ENCODE measurements at regions not wholly inside any gene's neighbourhood (a gene's known extent, or its start where the extent isn't known, plus 50 kb on each side); places are given as distances from the start of the nearest gene placed in this dataset.

DNA sequence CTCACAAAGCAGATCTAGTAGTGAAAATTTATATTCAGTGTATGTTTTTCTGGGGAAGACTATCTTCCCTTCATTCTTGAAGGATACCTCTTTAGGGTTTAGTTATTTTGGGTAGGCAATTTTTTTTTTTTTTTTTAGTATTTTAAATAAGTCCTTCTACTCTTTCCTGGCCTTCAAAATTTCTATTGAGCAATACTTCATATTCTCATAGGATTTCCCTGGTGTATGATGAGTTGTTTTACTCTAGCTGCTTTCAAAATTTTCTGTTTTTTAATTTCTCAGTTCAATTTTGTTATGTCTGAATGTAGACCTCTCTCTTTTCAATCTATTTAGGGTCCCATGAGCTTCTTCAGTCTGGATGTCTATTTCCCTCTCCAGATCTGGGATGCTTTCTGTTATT is 74.3 kb upstream of the PLSCR4 start:
- no TSS peak for BruUV-seq (replicated peaks)
- H3K27ac ChIP-seq (ENCODE audit: low read depth, low read length, poor library complexity, severe bottlenecking) = no peak overlapping the region
- no peaks in the 10 kb centered on the region for H3K4me1 ChIP-seq (ENCODE audit: insufficient read depth, low read length, poor library complexity, severe bottlenecking)
- no peaks in the 10 kb centered on the region for H3K79me2 ChIP-seq (ENCODE audit: insufficient read depth, low read depth, low read length)
- TF ChIP-seq EZH2phosphoT487 (IDR thresholded peaks at IDR 0.05; ENCODE audit: borderline replicate concordance, low read depth, low read length) = no peak
- TF ChIP-seq, protein P1, sequence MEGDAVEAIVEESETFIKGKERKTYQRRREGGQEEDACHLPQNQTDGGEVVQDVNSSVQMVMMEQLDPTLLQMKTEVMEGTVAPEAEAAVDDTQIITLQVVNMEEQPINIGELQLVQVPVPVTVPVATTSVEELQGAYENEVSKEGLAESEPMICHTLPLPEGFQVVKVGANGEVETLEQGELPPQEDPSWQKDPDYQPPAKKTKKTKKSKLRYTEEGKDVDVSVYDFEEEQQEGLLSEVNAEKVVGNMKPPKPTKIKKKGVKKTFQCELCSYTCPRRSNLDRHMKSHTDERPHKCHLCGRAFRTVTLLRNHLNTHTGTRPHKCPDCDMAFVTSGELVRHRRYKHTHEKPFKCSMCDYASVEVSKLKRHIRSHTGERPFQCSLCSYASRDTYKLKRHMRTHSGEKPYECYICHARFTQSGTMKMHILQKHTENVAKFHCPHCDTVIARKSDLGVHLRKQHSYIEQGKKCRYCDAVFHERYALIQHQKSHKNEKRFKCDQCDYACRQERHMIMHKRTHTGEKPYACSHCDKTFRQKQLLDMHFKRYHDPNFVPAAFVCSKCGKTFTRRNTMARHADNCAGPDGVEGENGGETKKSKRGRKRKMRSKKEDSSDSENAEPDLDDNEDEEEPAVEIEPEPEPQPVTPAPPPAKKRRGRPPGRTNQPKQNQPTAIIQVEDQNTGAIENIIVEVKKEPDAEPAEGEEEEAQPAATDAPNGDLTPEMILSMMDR (conservative IDR thresholded peaks at IDR 0.05; ENCODE audit: low read length) = no peak
- DNase-seq (ENCODE audit: low spot score) = no peak
- H3K9me3 ChIP-seq (ENCODE audit: low read length) = no peaks in the 10 kb centered on the region
- no peak overlapping the region for H3K4me3 ChIP-seq (ENCODE audit: low read depth, low read length, poor library complexity, severe bottlenecking)
- H2AFZ ChIP-seq (ENCODE audit: low read length) = no peak overlapping the region
- H4K20me1 ChIP-seq (ENCODE audit: insufficient read depth, low read length) = no peaks in the 10 kb centered on the region
- CTCF ChIA-PET (ENCODE audit: unreplicated experiment) = no interaction called here
- H3K9me2 ChIP-seq (ENCODE audit: insufficient read depth, low read length) = no peaks in the 10 kb centered on the region
- POLR2A ChIA-PET = interaction anchor here (0.6 kb wide), 1 partner anchor 448 kb away, joined by 3 read pairs; no protein-coding TSS in a partner anchor
- intact Hi-C loops (cut with micrococcal nuclease; ENCODE audit: unreplicated experiment) = no loop called here
- no peak overlapping the region for H3K4me2 ChIP-seq (ENCODE audit: low read length)
- H3K36me3 ChIP-seq (ENCODE audit: insufficient read depth, low read length) = no peaks in the 10 kb centered on the region

GRCh38 chr3:146322216-146322817 is 71.4 kb upstream of the PLSCR4 start:
- H3K79me2 ChIP-seq (ENCODE audit: insufficient read depth, low read depth, low read length) = no peaks in the 10 kb centered on the region
- H3K36me3 ChIP-seq (ENCODE audit: insufficient read depth, low read length) = no peaks in the 10 kb centered on the region
- no peaks in the 10 kb centered on the region for H3K9me3 ChIP-seq (ENCODE audit: low read length)
- H3K4me1 ChIP-seq (ENCODE audit: insufficient read depth, low read length, poor library complexity, severe bottlenecking) = no peaks in the 10 kb centered on the region
- H4K20me1 ChIP-seq (ENCODE audit: insufficient read depth, low read length) = no peaks in the 10 kb centered on the region
- intact Hi-C loops (cut with micrococcal nuclease; ENCODE audit: unreplicated experiment) = no loop called here
- DNase-seq (ENCODE audit: low spot score) = no peak
- H2AFZ ChIP-seq (ENCODE audit: low read length) = no peak overlapping the region
- POLR2A ChIA-PET = no interaction called here
- TF ChIP-seq, protein P1 (conservative IDR thresholded peaks at IDR 0.05; ENCODE audit: low read length) = no peak
- no peak for TF ChIP-seq EZH2phosphoT487 (IDR thresholded peaks at IDR 0.05; ENCODE audit: borderline replicate concordance, low read depth, low read length)
- no peak overlapping the region for H3K4me3 ChIP-seq (ENCODE audit: low read depth, low read length, poor library complexity, severe bottlenecking)
- CTCF ChIA-PET (ENCODE audit: unreplicated experiment) = no interaction called here
- H3K9me2 ChIP-seq (ENCODE audit: insufficient read depth, low read length) = no peaks in the 10 kb centered on the region
- H3K27ac ChIP-seq (ENCODE audit: low read depth, low read length, poor library complexity, severe bottlenecking) = no peak overlapping the region
- BruUV-seq (replicated peaks) = no TSS peak
- no peak overlapping the region for H3K4me2 ChIP-seq (ENCODE audit: low read length)

DNA sequence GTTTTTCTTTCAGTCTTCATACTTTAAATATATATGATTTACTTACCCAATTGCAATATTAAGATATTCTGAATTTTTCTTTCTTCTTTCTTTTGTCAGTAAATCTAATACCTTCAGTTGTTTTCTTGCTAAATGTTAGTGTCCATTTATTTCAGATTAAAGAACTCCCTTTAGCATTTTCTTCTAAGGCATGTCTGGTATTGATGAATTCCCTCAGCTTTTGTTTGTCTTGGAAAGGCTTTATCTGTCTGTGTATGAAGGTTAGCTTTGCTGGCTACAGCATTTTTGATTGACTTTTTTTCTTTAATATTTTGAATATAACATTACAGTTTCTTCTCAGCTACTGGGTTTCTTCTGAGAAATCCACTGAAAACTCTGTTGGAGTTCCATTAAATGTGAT is 64.0 kb upstream of the PLSCR4 start:
- BruUV-seq (replicated peaks) = no TSS peak
- POLR2A ChIA-PET = no interaction called here
- Histone ChIP-seq H3K4me2 (ENCODE audit: low read length) (no peak overlapping the region), H4K20me1 (ENCODE audit: insufficient read depth, low read length) (no peaks in the 10 kb centered on the region), H3K36me3 (ENCODE audit: insufficient read depth, low read length) (no peaks in the 10 kb centered on the region), H3K4me1 (ENCODE audit: insufficient read depth, low read length, poor library complexity, severe bottlenecking) (no peaks in the 10 kb centered on the region), H3K4me3 (ENCODE audit: low read depth, low read length, poor library complexity, severe bottlenecking) (no peak overlapping the region), H3K27ac (ENCODE audit: low read depth, low read length, poor library complexity, severe bottlenecking) (no peak overlapping the region), H3K9me2 (ENCODE audit: insufficient read depth, low read length) (no peaks in the 10 kb centered on the region), H3K79me2 (ENCODE audit: insufficient read depth, low read depth, low read length) (no peaks in the 10 kb centered on the region), H3K9me3 (ENCODE audit: low read length) (no peaks in the 10 kb centered on the region), H2AFZ (ENCODE audit: low read length) (no peak overlapping the region)
- CTCF ChIA-PET (ENCODE audit: unreplicated experiment) = no interaction called here
- intact Hi-C loops (cut with micrococcal nuclease; ENCODE audit: unreplicated experiment) = no loop called here
- TF ChIP-seq, protein P1 (conservative IDR thresholded peaks at IDR 0.05; ENCODE audit: low read length) = no peak
- TF ChIP-seq EZH2phosphoT487 (IDR thresholded peaks at IDR 0.05; ENCODE audit: borderline replicate concordance, low read depth, low read length) = no peak
- no peak for DNase-seq (ENCODE audit: low spot score)
